GM12891 (cell line): ENCODE measurements at regions not wholly inside any gene's neighbourhood (a gene's known extent, or its start where the extent isn't known, plus 50 kb on each side); places are given as distances from the start of the nearest gene placed in this dataset.

ENCODE experiments used
- POLR2A ChIP-seq: IDR thresholded peaks from 2 replicates; pipeline ENCODE4 v1.6.1; 2011; ENCODE audit warnings: low read depth, low read length, control low read depth
- POLR2AphosphoS5 ChIP-seq: IDR thresholded peaks from 2 replicates; pipeline ENCODE4 v1.6.1; 2011; ENCODE audit warnings: low read depth, low read length, control low read depth

DNA sequence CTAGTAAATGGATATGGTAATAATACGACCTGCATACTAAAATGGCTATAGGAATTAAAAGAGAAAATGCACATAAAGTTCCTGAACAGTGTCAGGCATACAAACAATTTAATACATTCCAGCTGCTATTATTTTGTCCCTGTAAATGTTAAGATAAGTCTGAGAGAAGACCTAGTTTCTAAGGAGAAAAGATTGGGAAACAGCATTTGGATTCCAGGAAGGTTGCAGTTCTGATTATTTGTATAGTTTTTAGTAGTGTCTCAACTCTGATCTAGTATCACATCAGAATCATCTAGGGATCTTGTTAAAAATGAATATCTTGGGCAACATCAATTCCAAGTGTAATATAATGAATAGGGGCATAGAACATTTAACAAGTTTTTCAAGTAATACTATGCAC lies 905.7 kb downstream of the NSUN3 start:
- no peak for TF ChIP-seq POLR2A
- TF ChIP-seq POLR2AphosphoS5: no peak
